DOHH2 (cell line): ENCODE measurements at regions not wholly inside any gene's neighbourhood (a gene's known extent, or its start where the extent isn't known, plus 50 kb on each side); places are given as distances from the start of the nearest gene placed in this dataset.
"Not testable (repeated sequence)": the region's sequence is repeated elsewhere in the genome, so short reads cannot be mapped to it uniquely, and the experiment has no call there.

Source experiments
- H3F3A ChIP-seq: fragments of 200-600 bp; sonication (generic), shearing (Covaris generic); 2 replicates; pipeline ENCODE4 v1.6.0; 2016; ENCODE audit warnings: antibody characterized with exemption, mild to moderate bottlenecking; ENCODE audit not compliant: control insufficient read depth, insufficient read depth
- H3K27ac ChIP-seq: fragments of 200-600 bp; sonication (generic); 2 replicates; pipeline ENCODE4 v1.5.1; 2014; ENCODE audit warnings: low read depth, mild to moderate bottlenecking, low read length, moderate library complexity
- H3K27me3 ChIP-seq: fragments of 200-600 bp; sonication (generic); 2 replicates; pipeline ENCODE4 v1.6.1; 2014; ENCODE audit warnings: mild to moderate bottlenecking, low read length, mixed read lengths; ENCODE audit not compliant: control insufficient read depth
- H3K36me3 ChIP-seq: fragments of 200-600 bp; sonication (generic); 2 replicates; pipeline ENCODE4 v1.6.1; 2014; ENCODE audit warnings: mild to moderate bottlenecking, low read length, moderate library complexity, mixed read lengths; ENCODE audit not compliant: control insufficient read depth
- H3K4me1 ChIP-seq: fragments of 200-600 bp; sonication (generic); 2 replicates; pipeline ENCODE4 v1.6.1; 2014; ENCODE audit warnings: mild to moderate bottlenecking, low read length, mixed read lengths; ENCODE audit not compliant: control insufficient read depth
- H3K4me2 ChIP-seq: fragments of 200-600 bp; sonication (generic); 2 replicates; pipeline ENCODE4 v1.6.0; 2014; ENCODE audit warnings: mild to moderate bottlenecking, low read length, moderate library complexity
- H3K4me3 ChIP-seq: fragments of 200-600 bp; sonication (generic); 2 replicates; pipeline ENCODE4 v1.5.1; 2014; ENCODE audit warnings: mild to moderate bottlenecking, low read length, mixed read lengths
- H3K79me2 ChIP-seq: fragments of 200-600 bp; sonication (generic); 2 replicates; pipeline ENCODE4 v1.6.1; 2014; ENCODE audit warnings: mild to moderate bottlenecking, low read length, mixed read lengths; ENCODE audit not compliant: control insufficient read depth
- H3K9me2 ChIP-seq: fragments of 200-600 bp; sonication (generic); replicated peaks from 2 replicates; pipeline ENCODE4 v1.6.1; 2014; ENCODE audit warnings: mild to moderate bottlenecking, low read length, mixed read lengths; ENCODE audit not compliant: control insufficient read depth
- H3K9me3 ChIP-seq: fragments of 200-600 bp; sonication (generic); 2 replicates; pipeline ENCODE4 v1.6.1; 2014; ENCODE audit warnings: antibody characterized with exemption, low read length, mixed read lengths; ENCODE audit not compliant: control insufficient read depth, insufficient read depth
- H4K20me1 ChIP-seq: fragments of 200-600 bp; sonication (generic); 2 replicates; pipeline ENCODE4 v1.6.0; 2014; ENCODE audit warnings: low read depth, mild to moderate bottlenecking, antibody characterized with exemption, low read length, moderate library complexity; ENCODE audit not compliant: control insufficient read depth, insufficient read depth
- CTCF ChIP-seq: fragments of 200-600 bp; sonication (generic); IDR thresholded peaks from one replicate; pipeline ENCODE4 v1.5.1; 2014; ENCODE audit warnings: antibody characterized with exemption, mild to moderate bottlenecking, low read depth, low read length; ENCODE audit not compliant: poor library complexity, severe bottlenecking
- EZH2phosphoT487 ChIP-seq: fragments of 200-600 bp; sonication (generic); IDR thresholded peaks from 2 replicates; pipeline ENCODE4 v1.6.1; 2017; ENCODE audit warnings: borderline replicate concordance, mild to moderate bottlenecking, antibody characterized with exemption, low read length, moderate library complexity, mixed read lengths

- TF ChIP-seq EZH2phosphoT487 (no peak), CTCF (no peak)
- Histone ChIP-seq H4K20me1 (no peaks in the 10 kb centered on the region), H3K4me1 (no peaks in the 10 kb centered on the region), H3F3A (no peaks in the 10 kb centered on the region), H3K36me3 (no peaks in the 10 kb centered on the region), H3K4me2 (no peak overlapping the region), H3K9me3 (peaks cover 8% of the 10 kb centered on the region; the same call in 1 of the 2 replicates), H3K79me2 (no peaks in the 10 kb centered on the region), H3K27ac (no peak overlapping the region), H3K9me2 (no peaks in the 10 kb centered on the region), H3K4me3 (no peak overlapping the region), H3K27me3 (no peaks in the 10 kb centered on the region; the same call in 1 of the 2 replicates)
Observed at GRCh38 chr12:67103521-67103920, 165.6 kb upstream of the CAND1 start.

- Histone ChIP-seq H3K4me1 (no peaks in the 10 kb centered on the region), H3K27me3 (no peaks in the 10 kb centered on the region; the same call in 1 of the 2 replicates), H3K4me3 (no peak overlapping the region), H3K36me3 (no peaks in the 10 kb centered on the region), H4K20me1 (no peaks in the 10 kb centered on the region), H3K27ac (no peak overlapping the region), H3K9me3 (peaks cover 8% of the 10 kb centered on the region; the same call in 1 of the 2 replicates), H3K4me2 (no peak overlapping the region), H3K79me2 (no peaks in the 10 kb centered on the region), H3K9me2 (no peaks in the 10 kb centered on the region), H3F3A (no peaks in the 10 kb centered on the region)
- TF ChIP-seq EZH2phosphoT487 (no peak), CTCF (no peak)
Observed at GRCh38 chr12:67107235-67107634, 161.9 kb upstream of the CAND1 start.

- H3K9me3 ChIP-seq = peaks cover 8% of the 10 kb centered on the region; the same call in 1 of the 2 replicates
- no peaks in the 10 kb centered on the region for H3K36me3 ChIP-seq
- H3F3A ChIP-seq = no peaks in the 10 kb centered on the region
- no peaks in the 10 kb centered on the region for H4K20me1 ChIP-seq
- no peak overlapping the region for H3K27ac ChIP-seq
- H3K4me1 ChIP-seq = no peaks in the 10 kb centered on the region
- H3K4me2 ChIP-seq = no peak overlapping the region
- H3K79me2 ChIP-seq = no peaks in the 10 kb centered on the region
- H3K27me3 ChIP-seq = no peaks in the 10 kb centered on the region; the same call in 1 of the 2 replicates
- H3K4me3 ChIP-seq = no peak overlapping the region
- no peaks in the 10 kb centered on the region for H3K9me2 ChIP-seq
- TF ChIP-seq EZH2phosphoT487 (no peak), CTCF (no peak)
Observed at GRCh38 chr12:67107751-67108269, 161.3 kb upstream of the CAND1 start.

GRCh38 chr12:67110345-67110744 is 158.8 kb upstream of the CAND1 start:
- not testable (repeated sequence) for H3K27ac ChIP-seq, H3K27me3 ChIP-seq, H3K9me3 ChIP-seq, H3K4me1 ChIP-seq, H3K9me2 ChIP-seq, H3F3A ChIP-seq, H3K36me3 ChIP-seq, H3K4me2 ChIP-seq, H4K20me1 ChIP-seq, H3K4me3 ChIP-seq, H3K79me2 ChIP-seq
